Body of pancreas (tissue), 4 donors: ENCODE measurements at regions not wholly inside any gene's neighbourhood (a gene's known extent, or its start where the extent isn't known, plus 50 kb on each side); places are given as distances from the start of the nearest gene placed in this dataset.

Experiments used
- ATAC-seq: fragments of 150-250 bp; one replicate; pipeline ENCODE4 v1.9.1; 2016
- DNase-seq, 4 donors: peaks; one replicate each; pipeline ENCODE4 v3.0.0-alpha.2; 2019
- H3K27ac ChIP-seq, 4 donors: fragments of 200-600 bp; sonication (generic); 1 replicate in 3 of 4; 2 replicates in 1 of 4; pipeline versions ENCODE4 v1.5.1 to v1.6.1; 2016 to 2019; ENCODE audit warnings: mild to moderate bottlenecking in 1 of 4, mixed read lengths in 1 of 4, moderate library complexity in 1 of 4
- H3K27me3 ChIP-seq, 2 donors: fragments of 200-600 bp; sonication (generic); one replicate each; pipeline ENCODE4 v1.6.0; 2016; ENCODE audit warnings: mild to moderate bottlenecking in 1 of 2
- H3K36me3 ChIP-seq, 2 donors: fragments of 200-600 bp; sonication (generic); replicated peaks in 1 of 2; 2 replicates each; pipeline ENCODE4 v1.5.1; 2016; ENCODE audit warnings: low read depth in 2 of 2; ENCODE audit not compliant: insufficient read depth in 1 of 2
- H3K4me1 ChIP-seq: fragments of 200-600 bp; sonication (generic); one replicate; pipeline ENCODE4 v1.6.0; 2016
- H3K4me3 ChIP-seq, 2 donors: fragments of 200-600 bp; sonication (generic); 1 replicate in 1 of 2; 2 replicates in 1 of 2; pipeline ENCODE4 v1.5.1; 2016 to 2019
- H3K9me3 ChIP-seq, 3 donors: fragments of 200-600 bp; sonication (generic); 1 replicate in 2 of 3; 2 replicates in 1 of 3; pipeline ENCODE4 v1.5.1; 2016
- CTCF ChIP-seq, 7 experiments: fragments of 450-650 bp in 4 of 7; fragments of 200-600 bp in 3 of 7; sonication (generic) in 3 of 7; IDR thresholded peaks; one replicate each; pipeline ENCODE4 v1.5.1; 2016 to 2019; ENCODE audit warnings: antibody characterized with exemption in 7 of 7
- POLR2A ChIP-seq, 3 donors: fragments of 450-650 bp; IDR thresholded peaks; one replicate each; pipeline ENCODE4 v1.6.1; 2016; ENCODE audit warnings: antibody characterized with exemption in 3 of 3, mild to moderate bottlenecking in 2 of 3
- WGBS, 2 donors: methylation state at CpG; one replicate each; pipeline ENCODE4 v1.1.5; 2017; 5-methylcytosine and 5-hydroxymethylcytosine counted together
- intact Hi-C: fragments of 100-400 bp; cut with DNase I; formaldehyde crosslinking; loops from one replicate; pipeline ENCODE4 v1.15.1; 2023

GRCh38 chr22:47543447-47543846 is 781.0 kb downstream of the TBC1D22A start:
- Histone ChIP-seq H3K4me1 (no peaks in the 10 kb centered on the region), H3K9me3 (peaks cover 0 to 7% (median 0%) of the 10 kb centered on the region in 3 donors), H3K4me3 (no peak overlapping the region), H3K36me3 (no peaks in the 10 kb centered on the region), H3K27ac (no peak overlapping the region), H3K27me3 (no peaks in the 10 kb centered on the region)
- TF ChIP-seq POLR2A (IDR thresholded peaks at IDR 0.05) (no peak), CTCF (IDR thresholded peaks at IDR 0.05) (no peak)
- ATAC-seq (no peak), DNase-seq (no peak)
- intact Hi-C loops = no loop called here
- 85% methylated on average over 8 to 9 of the region's 9 CpGs for WGBS, 2 donors

- no peaks in the 10 kb centered on the region for H3K36me3 ChIP-seq
- H3K27ac ChIP-seq = no peak overlapping the region
- intact Hi-C loops = no loop called here
- WGBS, 2 donors = 8 to 61% methylated on average over 2 to 4 of the region's 4 CpGs
- DNase-seq (no peak), ATAC-seq (no peak)
- no peaks in the 10 kb centered on the region for H3K4me1 ChIP-seq
- H3K27me3 ChIP-seq = no peaks in the 10 kb centered on the region
- peaks cover 0 to 7% (median 0%) of the 10 kb centered on the region in 3 donors for H3K9me3 ChIP-seq
- H3K4me3 ChIP-seq = no peak overlapping the region
- no peak for TF ChIP-seq CTCF (IDR thresholded peaks at IDR 0.05)
- TF ChIP-seq POLR2A (IDR thresholded peaks at IDR 0.05) = no peak
Observed at GRCh38 chr22:47540011-47540410, 777.6 kb downstream of the TBC1D22A start.

- Histone ChIP-seq H3K27ac (no peak overlapping the region), H3K4me3 (no peak overlapping the region), H3K27me3 (no peaks in the 10 kb centered on the region), H3K36me3 (no peaks in the 10 kb centered on the region), H3K4me1 (no peaks in the 10 kb centered on the region), H3K9me3 (peaks cover 0 to 7% (median 0%) of the 10 kb centered on the region in 3 donors)
- TF ChIP-seq CTCF (IDR thresholded peaks at IDR 0.05) (no peak), POLR2A (IDR thresholded peaks at IDR 0.05) (no peak)
- no peak for ATAC-seq
- DNase-seq = no peak
- WGBS, 2 donors = 80 to 91% methylated on average over 11 to 12 of the region's 12 CpGs
- intact Hi-C loops = no loop called here
Observed at GRCh38 chr22:47539374-47539773, 776.9 kb downstream of the TBC1D22A start.

- intact Hi-C loops = no loop called here
- no peaks in the 10 kb centered on the region for H3K9me3 ChIP-seq
- DNase-seq (no peak), ATAC-seq (no peak)
- 78 to 83% methylated on average over 13 of the region's 13 CpGs for WGBS, 2 donors
- no peak overlapping the region for H3K27ac ChIP-seq
- H3K27me3 ChIP-seq = no peaks in the 10 kb centered on the region
- no peaks in the 10 kb centered on the region for H3K36me3 ChIP-seq
- no peaks in the 10 kb centered on the region for H3K4me1 ChIP-seq
- no peak overlapping the region for H3K4me3 ChIP-seq
- TF ChIP-seq POLR2A (IDR thresholded peaks at IDR 0.05) (no peak), CTCF (IDR thresholded peaks at IDR 0.05) (no peak)
Observed at GRCh38 chr22:47535681-47536080, 773.2 kb downstream of the TBC1D22A start.

GRCh38 chr22:47534804-47535410 is 772.5 kb downstream of the TBC1D22A start:
- H3K27ac ChIP-seq = no peak overlapping the region
- no peaks in the 10 kb centered on the region for H3K36me3 ChIP-seq
- H3K4me3 ChIP-seq = no peak overlapping the region
- no peaks in the 10 kb centered on the region for H3K4me1 ChIP-seq
- H3K9me3 ChIP-seq = no peaks in the 10 kb centered on the region
- no peak for TF ChIP-seq CTCF (IDR thresholded peaks at IDR 0.05)
- TF ChIP-seq POLR2A (IDR thresholded peaks at IDR 0.05) = no peak
- intact Hi-C loops = no loop called here
- no peak for DNase-seq
- no peaks in the 10 kb centered on the region for H3K27me3 ChIP-seq
- WGBS, 2 donors = 69 to 74% methylated on average over 5 to 9 of the region's 9 CpGs
- ATAC-seq = no peak
